ENCODE measurements at regions not wholly inside any gene's neighbourhood (a gene's known extent, or its start where the extent isn't known, plus 50 kb on each side); places are given as distances from the start of the nearest gene placed in this dataset.

DNA sequence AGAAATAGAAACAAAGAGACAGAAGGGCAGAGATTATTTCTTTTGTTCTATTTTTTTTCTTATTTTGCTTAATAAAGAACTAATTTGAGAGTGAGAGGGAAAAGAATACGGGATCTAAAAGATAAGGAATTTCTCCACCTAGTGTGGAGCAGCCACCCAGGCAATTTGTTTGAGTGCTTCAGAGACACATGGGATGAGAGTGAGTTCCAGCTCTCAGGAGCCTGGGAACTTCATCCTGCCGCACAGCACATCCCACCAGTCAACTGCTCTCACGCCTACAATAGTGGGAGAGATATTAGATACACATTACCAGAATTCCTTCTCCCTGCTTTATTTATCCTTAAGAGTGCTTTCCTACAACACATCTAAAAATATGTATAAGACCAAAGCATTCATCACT is 946.4 kb downstream of the PDHA2 start:
- no peak overlapping the region for H3K9ac ChIP-seq (ENCODE audit: low read length)
- intact Hi-C loops (cut with micrococcal nuclease), result no loop called here
- H3K27me3 ChIP-seq (ENCODE audit: insufficient read depth, low read length), result no peaks in the 10 kb centered on the region
- H3K4me1 ChIP-seq (ENCODE audit: control insufficient read depth in 1 of 2, insufficient read depth in 2 of 2, low read length in 2 of 2), result no peaks in the 10 kb centered on the region
- H4K20me1 ChIP-seq (ENCODE audit: insufficient read depth), result no peaks in the 10 kb centered on the region
- no peaks in the 10 kb centered on the region for H3K9me3 ChIP-seq (ENCODE audit: control insufficient read depth in 1 of 2, insufficient read depth in 1 of 2, low read depth in 1 of 2, low read length in 2 of 2)
- H3K4me3 ChIP-seq (replicated peaks in 1 of 2; ENCODE audit: low read depth in 1 of 2, low read length in 2 of 2), result no peak overlapping the region
- no peaks in the 10 kb centered on the region for H3K79me2 ChIP-seq (ENCODE audit: insufficient read depth, low read length)
- DNase-seq (ENCODE audit: low read depth, low spot score) (no peak), ATAC-seq (no peak)
- no peak overlapping the region for H3K4me2 ChIP-seq (ENCODE audit: low read length)
- ChIA-PET CTCF (no interaction called here), RAD21 (ENCODE audit: low non-redundant PET in 1 of 2, low total read pairs in 2 of 2, uncharacterized antibody in 2 of 2, unreplicated experiment in 2 of 2) (no interaction called here), POLR2A (no interaction called here)
- H3K9me2 ChIP-seq (ENCODE audit: insufficient read depth), result no peaks in the 10 kb centered on the region; the same call in 1 of the 2 replicates
- BruUV-seq (replicated peaks), result no TSS peak
- H2AFZ ChIP-seq (ENCODE audit: low read depth, low read length, poor library complexity, severe bottlenecking), result no peak overlapping the region
- TF ChIP-seq, protein P1, sequence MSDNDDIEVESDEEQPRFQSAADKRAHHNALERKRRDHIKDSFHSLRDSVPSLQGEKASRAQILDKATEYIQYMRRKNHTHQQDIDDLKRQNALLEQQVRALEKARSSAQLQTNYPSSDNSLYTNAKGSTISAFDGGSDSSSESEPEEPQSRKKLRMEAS (IDR thresholded peaks at IDR 0.05), result no peak
- H3K36me3 ChIP-seq (ENCODE audit: control insufficient read depth in 1 of 2, insufficient read depth in 2 of 2, low read length in 2 of 2), result no peaks in the 10 kb centered on the region
- H3K27ac ChIP-seq (ENCODE audit: low read depth, low read length), result no peak overlapping the region

DNA sequence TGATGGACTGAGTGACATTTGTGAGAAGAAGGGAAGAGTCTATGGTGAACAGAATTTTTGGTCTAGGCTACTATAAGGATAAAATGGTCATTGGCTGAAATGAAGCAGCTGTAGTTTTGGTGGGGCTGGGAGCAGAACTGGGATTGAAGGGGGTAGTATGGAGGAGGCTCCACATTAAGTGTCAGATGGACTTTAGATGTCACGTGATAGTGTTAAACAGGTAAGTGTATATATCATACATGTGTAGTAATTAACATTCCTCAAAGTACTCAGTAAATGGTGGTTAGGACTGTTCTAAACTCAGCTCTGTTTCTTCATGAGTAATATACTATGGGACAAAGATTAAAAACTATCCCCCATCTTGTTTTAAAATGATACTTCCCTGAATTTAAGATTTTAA is 947.9 kb downstream of the PDHA2 start:
- Histone ChIP-seq H2AFZ (ENCODE audit: low read depth, low read length, poor library complexity, severe bottlenecking) (no peak overlapping the region), H3K9me3 (ENCODE audit: control insufficient read depth in 1 of 2, insufficient read depth in 1 of 2, low read depth in 1 of 2, low read length in 2 of 2) (no peaks in the 10 kb centered on the region), H4K20me1 (ENCODE audit: insufficient read depth) (no peaks in the 10 kb centered on the region), H3K36me3 (ENCODE audit: control insufficient read depth in 1 of 2, insufficient read depth in 2 of 2, low read length in 2 of 2) (no peaks in the 10 kb centered on the region), H3K27me3 (ENCODE audit: insufficient read depth, low read length) (no peaks in the 10 kb centered on the region), H3K4me2 (ENCODE audit: low read length) (no peak overlapping the region), H3K79me2 (ENCODE audit: insufficient read depth, low read length) (no peaks in the 10 kb centered on the region), H3K4me3 (replicated peaks in 1 of 2; ENCODE audit: low read depth in 1 of 2, low read length in 2 of 2) (no peak overlapping the region), H3K27ac (ENCODE audit: low read depth, low read length) (no peak overlapping the region), H3K9ac (ENCODE audit: low read length) (no peak overlapping the region), H3K9me2 (ENCODE audit: insufficient read depth) (no peaks in the 10 kb centered on the region; the same call in 1 of the 2 replicates), H3K4me1 (ENCODE audit: control insufficient read depth in 1 of 2, insufficient read depth in 2 of 2, low read length in 2 of 2) (no peaks in the 10 kb centered on the region)
- no peak for DNase-seq (ENCODE audit: low read depth, low spot score)
- ChIA-PET POLR2A (no interaction called here), RAD21 (ENCODE audit: low non-redundant PET in 1 of 2, low total read pairs in 2 of 2, uncharacterized antibody in 2 of 2, unreplicated experiment in 2 of 2) (no interaction called here), CTCF (no interaction called here)
- intact Hi-C loops (cut with micrococcal nuclease), result no loop called here
- no peak for ATAC-seq
- no TSS peak for BruUV-seq (replicated peaks)
- TF ChIP-seq YY1 (IDR thresholded peaks at IDR 0.05; ENCODE audit: extremely low read depth, insufficient replicate concordance, low read depth, low read length) (no peak), POLR2A (IDR thresholded peaks at IDR 0.05; ENCODE audit: borderline replicate concordance, extremely low read depth, insufficient read depth, insufficient read length) (no peak), ELF1 (IDR thresholded peaks at IDR 0.05; ENCODE audit: borderline replicate concordance, low read depth) (no peak), RAD21 (IDR thresholded peaks at IDR 0.05; ENCODE audit: low read depth) (no peak), POLR2AphosphoS5 (IDR thresholded peaks at IDR 0.05; ENCODE audit: low read depth, low read length) (no peak), REST (IDR thresholded peaks at IDR 0.05; ENCODE audit: low read depth) (no peak), SIN3A (IDR thresholded peaks at IDR 0.05; ENCODE audit: low read depth) (no peak), ZFX (IDR thresholded peaks at IDR 0.05) (no peak), ZNF274 (IDR thresholded peaks at IDR 0.05; ENCODE audit: low read depth, low read length) (no peak), SP1 (IDR thresholded peaks at IDR 0.05; ENCODE audit: low read depth) (no peak), EZH2phosphoT487 (IDR thresholded peaks at IDR 0.05; ENCODE audit: borderline replicate concordance) (no peak), EGR1 (IDR thresholded peaks at IDR 0.05; ENCODE audit: low read depth) (no peak), CTCF (IDR thresholded peaks at IDR 0.05 in 2 of 3, conservative IDR thresholded peaks at IDR 0.05 in 1 of 3; ENCODE audit: borderline replicate concordance in 1 of 3, insufficient read depth in 1 of 3, low read depth in 2 of 3, low read length in 2 of 3) (no peak), FOSL1 (IDR thresholded peaks at IDR 0.05; ENCODE audit: low read depth) (no peak)
